Sigmoid colon (tissue), 4 donors: ENCODE measurements at regions not wholly inside any gene's neighbourhood (a gene's known extent, or its start where the extent isn't known, plus 50 kb on each side); places are given as distances from the start of the nearest gene placed in this dataset.

Experiments used
- CTCF ChIP-seq, 4 experiments: fragments of 450-650 bp in 3 of 4; fragments of 200-600 bp in 1 of 4; IDR thresholded peaks; one replicate each; pipeline ENCODE4 v1.5.1; 2016 to 2019; ENCODE audit warnings: antibody characterized with exemption in 4 of 4, mild to moderate bottlenecking in 3 of 4, moderate library complexity in 2 of 4
- EP300 ChIP-seq, 4 donors: sonication (generic); formaldehyde crosslinking; IDR thresholded peaks; one replicate each; pipeline ENCODE4 v1.6.1; 2017; ENCODE audit warnings: antibody characterized with exemption in 4 of 4
- POLR2A ChIP-seq, 2 donors: fragments of 450-650 bp; IDR thresholded peaks; one replicate each; pipeline ENCODE4 v1.6.1; 2016; ENCODE audit warnings: antibody characterized with exemption in 2 of 2, mild to moderate bottlenecking in 2 of 2, moderate library complexity in 2 of 2
- POLR2AphosphoS5 ChIP-seq, 4 donors: sonication (generic); formaldehyde crosslinking; IDR thresholded peaks; one replicate each; pipeline ENCODE4 v1.6.1; 2017; ENCODE audit warnings: antibody characterized with exemption in 4 of 4

- no peak for TF ChIP-seq CTCF (IDR thresholded peaks at IDR 0.05)
- no peak for TF ChIP-seq POLR2A (IDR thresholded peaks at IDR 0.05)
- TF ChIP-seq POLR2AphosphoS5 (IDR thresholded peaks at IDR 0.05) = no peak
- TF ChIP-seq EP300 (IDR thresholded peaks at IDR 0.05) = no peak
Observed at GRCh38 chr6:93574299-93574698, 154.9 kb upstream of the EPHA7 start.
